GM20000 (cell line): ENCODE measurements at regions not wholly inside any gene's neighbourhood (a gene's known extent, or its start where the extent isn't known, plus 50 kb on each side); places are given as distances from the start of the nearest gene placed in this dataset.

ENCODE experiments used
- DNase-seq: peaks from one replicate; pipeline ENCODE4 v3.0.0; 2012; ENCODE audit warnings: low spot score
- CTCF ChIP-seq: IDR thresholded peaks from 2 replicates; pipeline ENCODE4 v1.5.1; 2012; ENCODE audit warnings: mild to moderate bottlenecking, control low read depth; ENCODE audit errors: extremely low read depth, missing control alignments

GRCh38 chr5:79878721-79879336, 112.2 kb downstream of the MTX3 start:
- TF ChIP-seq CTCF = peak; percentile 40
- DNase-seq = peak; percentile 37

GRCh38 chr5:79878136-79878679, 112.9 kb downstream of the MTX3 start:
- TF ChIP-seq CTCF = no peak

GRCh38 chr5:79876456-79876855, 114.6 kb downstream of the MTX3 start:
- DNase-seq = no peak
- no peak for TF ChIP-seq CTCF

More at GRCh38 chr5:79878136-79878679, 112.9 kb downstream of the MTX3 start:
- DNase-seq = no peak

- no peak for DNase-seq
These were observed 115.8 kb downstream of the MTX3 start for GRCh38 chr5:79875230-79875629.

GRCh38 chr5:79873187-79873586, 117.9 kb downstream of the MTX3 start:
- DNase-seq = no peak
- TF ChIP-seq CTCF = no peak

More at GRCh38 chr5:79875230-79875629, 115.8 kb downstream of the MTX3 start:
- no peak for TF ChIP-seq CTCF

- DNase-seq = no peak
- no peak for TF ChIP-seq CTCF
These were observed 118.8 kb downstream of the MTX3 start for GRCh38 chr5:79872291-79872690.

GRCh38 chr5:79871364-79872120, 119.5 kb downstream of the MTX3 start:
- no peak for TF ChIP-seq CTCF
- DNase-seq = no peak
